ENCODE measurements at regions not wholly inside any gene's neighbourhood (a gene's known extent, or its start where the extent isn't known, plus 50 kb on each side); places are given as distances from the start of the nearest gene placed in this dataset.
"Not testable (repeated sequence)": the region's sequence is repeated elsewhere in the genome, so short reads cannot be mapped to it uniquely, and the experiment has no call there.

GRCh38 chr14:105678996-105679958 lies 152.9 kb downstream of the TMEM121 start:
- DNase-seq (ENCODE audit: low spot score), result not testable (repeated sequence)

- DNase-seq (ENCODE audit: low spot score), result not testable (repeated sequence)
These were observed 153.8 kb downstream of the TMEM121 start for GRCh38 chr14:105679959-105680735.

GRCh38 chr14:105680736-105681098 lies 154.3 kb downstream of the TMEM121 start:
- DNase-seq (ENCODE audit: low spot score), result not testable (repeated sequence)

GRCh38 chr14:105681606-105682185 lies 155.3 kb downstream of the TMEM121 start:
- not testable (repeated sequence) for DNase-seq (ENCODE audit: low spot score)

- not testable (repeated sequence) for DNase-seq (ENCODE audit: low spot score)
These were observed 156.1 kb downstream of the TMEM121 start for GRCh38 chr14:105682442-105682841.

GRCh38 chr14:105682956-105683570 lies 156.7 kb downstream of the TMEM121 start:
- DNase-seq (ENCODE audit: low spot score), result no peak

- DNase-seq (ENCODE audit: low spot score), result not testable (repeated sequence)
These were observed 157.7 kb downstream of the TMEM121 start for GRCh38 chr14:105684056-105684455.

- DNase-seq (ENCODE audit: low spot score), result not testable (repeated sequence)
These were observed 158.2 kb downstream of the TMEM121 start for GRCh38 chr14:105684597-105684996.

GRCh38 chr14:105685003-105685402 lies 158.6 kb downstream of the TMEM121 start:
- DNase-seq (ENCODE audit: low spot score), result no peak

GRCh38 chr14:105685605-105686004 lies 159.2 kb downstream of the TMEM121 start:
- not testable (repeated sequence) for DNase-seq (ENCODE audit: low spot score)

- not testable (repeated sequence) for DNase-seq (ENCODE audit: low spot score)
These were observed 159.7 kb downstream of the TMEM121 start for GRCh38 chr14:105686050-105686449.

- not testable (repeated sequence) for DNase-seq (ENCODE audit: low spot score)
These were observed 160.2 kb downstream of the TMEM121 start for GRCh38 chr14:105686462-105687170.

- not testable (repeated sequence) for DNase-seq (ENCODE audit: low spot score)
These were observed 161.0 kb downstream of the TMEM121 start for GRCh38 chr14:105687171-105688022.

GRCh38 chr14:105688023-105688351 lies 161.6 kb downstream of the TMEM121 start:
- DNase-seq (ENCODE audit: low spot score), result peak; percentile 3

- not testable (repeated sequence) for DNase-seq (ENCODE audit: low spot score)
These were observed 162.4 kb downstream of the TMEM121 start for GRCh38 chr14:105688664-105689221.

GRCh38 chr14:105689722-105690121 lies 163.3 kb downstream of the TMEM121 start:
- no peak for DNase-seq (ENCODE audit: low spot score)

GRCh38 chr14:105690671-105691070 lies 164.3 kb downstream of the TMEM121 start:
- DNase-seq (ENCODE audit: low spot score), result no peak

- DNase-seq (ENCODE audit: low spot score), result not testable (repeated sequence)
These were observed 165.1 kb downstream of the TMEM121 start for GRCh38 chr14:105691321-105692109.

GRCh38 chr14:105692110-105692685 lies 165.8 kb downstream of the TMEM121 start:
- DNase-seq (ENCODE audit: low spot score), result not testable (repeated sequence)
